ENCODE measurements at regions not wholly inside any gene's neighbourhood (a gene's known extent, or its start where the extent isn't known, plus 50 kb on each side); places are given as distances from the start of the nearest gene placed in this dataset.

GRCh38 chr22:48444320-48445112 is 1383.2 kb downstream of the BRD1 start:
- DNase-seq (ENCODE audit: low spot score), result no peak

GRCh38 chr22:48443680-48444079 is 1384.0 kb downstream of the BRD1 start:
- no peak for DNase-seq (ENCODE audit: low spot score)

GRCh38 chr22:48442663-48443062 is 1385.0 kb downstream of the BRD1 start:
- DNase-seq (ENCODE audit: low spot score), result no peak

- DNase-seq (ENCODE audit: low spot score), result no peak
Observed at GRCh38 chr22:48441553-48441850, 1386.2 kb downstream of the BRD1 start.

GRCh38 chr22:48440673-48441552 is 1386.8 kb downstream of the BRD1 start:
- DNase-seq (ENCODE audit: low spot score), result no peak

GRCh38 chr22:48440176-48440575 is 1387.5 kb downstream of the BRD1 start:
- no peak for DNase-seq (ENCODE audit: low spot score)

GRCh38 chr22:48439560-48440135 is 1388.0 kb downstream of the BRD1 start:
- no peak for DNase-seq (ENCODE audit: low spot score)

- no peak for DNase-seq (ENCODE audit: low spot score)
Observed at GRCh38 chr22:48438800-48439559, 1388.7 kb downstream of the BRD1 start.

- DNase-seq (ENCODE audit: low spot score), result no peak
Observed at GRCh38 chr22:48438096-48438495, 1389.6 kb downstream of the BRD1 start.

GRCh38 chr22:48436201-48436931 is 1391.3 kb downstream of the BRD1 start:
- DNase-seq (ENCODE audit: low spot score), result no peak

- no peak for DNase-seq (ENCODE audit: low spot score)
Observed at GRCh38 chr22:48434868-48435250, 1392.8 kb downstream of the BRD1 start.

- no peak for DNase-seq (ENCODE audit: low spot score)
Observed at GRCh38 chr22:48434156-48434867, 1393.4 kb downstream of the BRD1 start.

- DNase-seq (ENCODE audit: low spot score), result no peak
Observed at GRCh38 chr22:48433647-48434046, 1394.0 kb downstream of the BRD1 start.

GRCh38 chr22:48432781-48433518 is 1394.7 kb downstream of the BRD1 start:
- DNase-seq (ENCODE audit: low spot score), result no peak

- no peak for DNase-seq (ENCODE audit: low spot score)
Observed at GRCh38 chr22:48431536-48432315, 1395.9 kb downstream of the BRD1 start.

- no peak for DNase-seq (ENCODE audit: low spot score)
Observed at GRCh38 chr22:48431014-48431413, 1396.7 kb downstream of the BRD1 start.

- no peak for DNase-seq (ENCODE audit: low spot score)
Observed at GRCh38 chr22:48429446-48430020, 1398.1 kb downstream of the BRD1 start.

- DNase-seq (ENCODE audit: low spot score), result no peak
Observed at GRCh38 chr22:48428631-48429371, 1398.9 kb downstream of the BRD1 start.
